HCT116 (cell line): ENCODE measurements at regions not wholly inside any gene's neighbourhood (a gene's known extent, or its start where the extent isn't known, plus 50 kb on each side); places are given as distances from the start of the nearest gene placed in this dataset.

Experiments
- ATAC-seq: fragments of 200-7000 bp; cut with Tn5 transposase; 2 replicates; pipeline ENCODE4 v1.9.1; 2020; ENCODE audit warnings: mild to moderate bottlenecking, moderate library complexity
- BruUV-seq: library from RNA; stranded (reverse); fragments of 400-500 nt; replicated peaks from 2 replicates; lab custom pipeline; 2021; lab: Mats Ljungman, UMichigan
- CTCF ChIA-PET: fragments of 300-600 bp; sonication (Branson Sonifier 250); formaldehyde crosslinking; loops from one replicate; lab custom pipeline; 2021; ENCODE audit warnings: antibody characterized with exemption; lab: Charles Lee
- POLR2A ChIA-PET: fragments of 300-600, 350-600 bp; sonication (Branson Sonifier 250); formaldehyde crosslinking; loops from one replicate; lab custom pipeline; 2021; ENCODE audit warnings: antibody characterized with exemption; lab: Charles Lee
- RAD21 ChIA-PET, 2 experiments: fragments of 300-600 bp; sonication (Branson Sonifier 250); formaldehyde crosslinking; loops; one replicate each; lab custom pipeline; 2023; ENCODE audit warnings: low total read pairs in 2 of 2; ENCODE audit not compliant: uncharacterized antibody in 2 of 2, unreplicated experiment in 2 of 2, low non-redundant PET in 1 of 2; lab: Charles Lee
- DNase-seq: peaks from one replicate; pipeline ENCODE4 v3.0.0-alpha.2; 2010; ENCODE audit warnings: low read depth, low spot score
- H2AFZ ChIP-seq: fragments of 200-600 bp; shearing (Covaris generic), sonication (generic); 2 replicates; pipeline ENCODE4 v1.6.1; 2017; ENCODE audit warnings: low read depth, mixed run types, mixed read lengths, antibody characterized with exemption, low read length; ENCODE audit not compliant: poor library complexity, severe bottlenecking
- H3K27ac ChIP-seq: 2 replicates; pipeline ENCODE4 v1.5.1; 2012; ENCODE audit warnings: low read depth, low read length
- H3K27me3 ChIP-seq: fragments of 200-600 bp; sonication (generic); 2 replicates; pipeline ENCODE4 v1.6.1; 2016; ENCODE audit warnings: mixed run types, low read length, mixed read lengths; ENCODE audit not compliant: insufficient read depth
- H3K36me3 ChIP-seq, 2 experiments: fragments of 200-500 bp in 1 of 2; fragments of 200-600 bp in 1 of 2; sonication (Bioruptor generic) in 1 of 2; sonication (generic) in 1 of 2; 2 replicates each; pipeline versions ENCODE4 v1.5.1 to v1.6.1; 2014 to 2016; ENCODE audit warnings: low read length in 2 of 2, inconsistent platforms in 1 of 2, mixed read lengths in 1 of 2, mixed run types in 1 of 2; ENCODE audit not compliant: insufficient read depth in 2 of 2, control insufficient read depth in 1 of 2
- H3K4me1 ChIP-seq, 2 experiments: fragments of 200-600 bp in 1 of 2; sonication (generic) in 1 of 2; 2 replicates each; pipeline versions ENCODE4 v1.5.1 to v1.6.1; 2012 to 2017; ENCODE audit warnings: low read length in 2 of 2, inconsistent platforms in 1 of 2, mild to moderate bottlenecking in 1 of 2, mixed read lengths in 1 of 2, mixed run types in 1 of 2, moderate library complexity in 1 of 2; ENCODE audit not compliant: insufficient read depth in 2 of 2, control insufficient read depth in 1 of 2
- H3K4me2 ChIP-seq: fragments of 200-600 bp; sonication (generic); 2 replicates; pipeline ENCODE4 v1.6.1; 2017; ENCODE audit warnings: mixed run types, low read length, mixed read lengths
- H3K4me3 ChIP-seq, 2 experiments: fragments of 200-600 bp in 1 of 2; sonication (generic) in 1 of 2; replicated peaks in 1 of 2; 2 replicates each; pipeline ENCODE4 v1.5.1; 2011 to 2016; ENCODE audit warnings: low read length in 2 of 2, control low read depth in 1 of 2, low read depth in 1 of 2, mild to moderate bottlenecking in 1 of 2, mixed read lengths in 1 of 2, mixed run types in 1 of 2
- H3K79me2 ChIP-seq: fragments of 200-600 bp; sonication (generic); 2 replicates; pipeline ENCODE4 v1.6.1; 2017; ENCODE audit warnings: mild to moderate bottlenecking, mixed run types, low read length, moderate library complexity, mixed read lengths; ENCODE audit not compliant: insufficient read depth
- H3K9ac ChIP-seq: fragments of 200-600 bp; sonication (generic); 2 replicates; pipeline ENCODE4 v1.6.1; 2016; ENCODE audit warnings: low read length, mixed read lengths
- H3K9me2 ChIP-seq: fragments of 200-600 bp; sonication (generic), shearing (Covaris generic); 2 replicates; pipeline ENCODE4 v1.6.1; 2017; ENCODE audit warnings: mixed run types, mild to moderate bottlenecking, moderate library complexity; ENCODE audit not compliant: insufficient read depth
- H3K9me3 ChIP-seq, 2 experiments: fragments of 200-500 bp in 1 of 2; fragments of 200-600 bp in 1 of 2; sonication (Bioruptor generic) in 1 of 2; sonication (generic) in 1 of 2; 2 replicates each; pipeline ENCODE4 v1.6.1; 2014 to 2017; ENCODE audit warnings: low read length in 2 of 2, mixed read lengths in 2 of 2, inconsistent platforms in 1 of 2, low read depth in 1 of 2, mild to moderate bottlenecking in 1 of 2, mixed run types in 1 of 2, moderate library complexity in 1 of 2; ENCODE audit not compliant: control insufficient read depth in 1 of 2, insufficient read depth in 1 of 2
- H4K20me1 ChIP-seq: fragments of 200-600 bp; sonication (generic), shearing (Covaris generic); 2 replicates; pipeline ENCODE4 v1.6.1; 2017; ENCODE audit warnings: mixed run types, mild to moderate bottlenecking, moderate library complexity; ENCODE audit not compliant: insufficient read depth
- EGR1 ChIP-seq: IDR thresholded peaks from 2 replicates; pipeline ENCODE4 v1.6.1; 2012; ENCODE audit warnings: low read depth
- ELF1 ChIP-seq: IDR thresholded peaks from 2 replicates; pipeline ENCODE4 v1.6.1; 2012; ENCODE audit warnings: low read depth, borderline replicate concordance
- FOSL1 ChIP-seq: IDR thresholded peaks from 2 replicates; pipeline ENCODE4 v1.6.1; 2012; ENCODE audit warnings: low read depth
- JUND ChIP-seq: IDR thresholded peaks from 2 replicates; pipeline ENCODE4 v1.6.1; 2012
- POLR2A ChIP-seq: IDR thresholded peaks from 2 replicates; pipeline ENCODE4 v1.7.0; 2011; ENCODE audit warnings: borderline replicate concordance; ENCODE audit not compliant: insufficient read depth, insufficient read length; ENCODE audit errors: extremely low read depth
- RAD21 ChIP-seq: IDR thresholded peaks from 2 replicates; pipeline ENCODE4 v1.6.1; 2012; ENCODE audit warnings: low read depth, mild to moderate bottlenecking
- SIN3A ChIP-seq: IDR thresholded peaks from 2 replicates; pipeline ENCODE4 v1.6.1; 2012; ENCODE audit warnings: low read depth
- SRF ChIP-seq: IDR thresholded peaks from 2 replicates; pipeline ENCODE4 v1.6.1; 2012; ENCODE audit warnings: low read depth
- TCF7L2 ChIP-seq: IDR thresholded peaks from 2 replicates; pipeline ENCODE4 v1.7.0; 2011; ENCODE audit warnings: borderline replicate concordance, inconsistent platforms; ENCODE audit not compliant: insufficient read depth, insufficient read length; ENCODE audit errors: extremely low read depth
- YY1 ChIP-seq: IDR thresholded peaks from 2 replicates; pipeline ENCODE4 v1.6.1; 2011; ENCODE audit warnings: low read length, low read depth, moderate library complexity, mild to moderate bottlenecking; ENCODE audit not compliant: insufficient replicate concordance; ENCODE audit errors: extremely low read depth
- ZNF274 ChIP-seq: fragments of 200-500 bp; sonication (Bioruptor generic); IDR thresholded peaks from 2 replicates; pipeline ENCODE4 v1.6.1; 2014; ENCODE audit warnings: mild to moderate bottlenecking, low read depth, low read length, inconsistent platforms
- intact Hi-C: fragments of 100-400 bp; cut with micrococcal nuclease; formaldehyde crosslinking; loops from 2 replicates; pipeline ENCODE4 v1.10.0; 2022
- TF ChIP-seq, protein P1 (sequence below), 3 experiments: fragments of 200-600 bp in 1 of 3; sonication (generic) in 1 of 3; IDR thresholded peaks in 2 of 3; conservative IDR thresholded peaks in 1 of 3; 2 replicates each; pipeline ENCODE4 v1.5.1; 2012 to 2017; ENCODE audit warnings: low read depth in 2 of 3, low read length in 2 of 3, antibody characterized with exemption in 1 of 3, borderline replicate concordance in 1 of 3, control low read depth in 1 of 3, mild to moderate bottlenecking in 1 of 3, mixed read lengths in 1 of 3, mixed run types in 1 of 3, moderate library complexity in 1 of 3; ENCODE audit not compliant: insufficient read depth in 1 of 3
- TF ChIP-seq, protein P2 (sequence below): IDR thresholded peaks from 2 replicates; pipeline ENCODE4 v1.6.1; 2012
- TF ChIP-seq, protein P3 (sequence below): IDR thresholded peaks from 2 replicates; pipeline ENCODE4 v1.6.1; 2011; ENCODE audit warnings: mild to moderate bottlenecking, low read length, moderate library complexity; ENCODE audit not compliant: insufficient replicate concordance; ENCODE audit errors: extremely low read depth

DNA sequence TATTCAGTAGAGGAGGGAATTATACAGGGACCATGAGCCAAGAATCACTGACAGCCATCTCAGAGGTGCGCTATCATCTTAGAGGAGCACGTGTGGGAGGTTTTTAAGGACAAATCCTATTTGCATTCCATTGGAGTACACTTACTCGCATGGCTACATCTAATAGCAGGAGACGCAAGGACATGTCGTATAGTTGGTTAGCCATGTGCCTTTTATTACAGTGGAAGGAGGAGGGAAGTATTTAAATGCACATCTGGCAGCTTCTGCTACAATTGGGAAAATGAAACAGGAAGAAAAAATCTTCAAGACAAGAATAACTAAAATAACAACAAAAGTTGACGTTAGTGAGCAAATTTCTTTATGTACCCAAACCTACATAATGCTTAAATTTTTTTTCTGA is 86.5 kb upstream of the UGP2 start:
- RAD21 ChIA-PET: no interaction called here
- no peaks in the 10 kb centered on the region for H4K20me1 ChIP-seq
- H3K9me2 ChIP-seq: no peaks in the 10 kb centered on the region
- BruUV-seq: no TSS peak
- intact Hi-C loops: no loop called here
- POLR2A ChIA-PET: no interaction called here
- H3K4me2 ChIP-seq: no peak overlapping the region
- no peak overlapping the region for H3K4me3 ChIP-seq
- peaks cover 0 to 7% of the 10 kb centered on the region in 2 experiments; a peak in 2 of 4 replicates for H3K4me1 ChIP-seq
- DNase-seq (no peak), ATAC-seq (no peak)
- no peaks in the 10 kb centered on the region for H3K9me3 ChIP-seq
- H3K9ac ChIP-seq: no peak overlapping the region
- no peak for TF ChIP-seq JUND
- no peak for TF ChIP-seq YY1
- no peak for TF ChIP-seq SRF
- TF ChIP-seq, protein P1, sequence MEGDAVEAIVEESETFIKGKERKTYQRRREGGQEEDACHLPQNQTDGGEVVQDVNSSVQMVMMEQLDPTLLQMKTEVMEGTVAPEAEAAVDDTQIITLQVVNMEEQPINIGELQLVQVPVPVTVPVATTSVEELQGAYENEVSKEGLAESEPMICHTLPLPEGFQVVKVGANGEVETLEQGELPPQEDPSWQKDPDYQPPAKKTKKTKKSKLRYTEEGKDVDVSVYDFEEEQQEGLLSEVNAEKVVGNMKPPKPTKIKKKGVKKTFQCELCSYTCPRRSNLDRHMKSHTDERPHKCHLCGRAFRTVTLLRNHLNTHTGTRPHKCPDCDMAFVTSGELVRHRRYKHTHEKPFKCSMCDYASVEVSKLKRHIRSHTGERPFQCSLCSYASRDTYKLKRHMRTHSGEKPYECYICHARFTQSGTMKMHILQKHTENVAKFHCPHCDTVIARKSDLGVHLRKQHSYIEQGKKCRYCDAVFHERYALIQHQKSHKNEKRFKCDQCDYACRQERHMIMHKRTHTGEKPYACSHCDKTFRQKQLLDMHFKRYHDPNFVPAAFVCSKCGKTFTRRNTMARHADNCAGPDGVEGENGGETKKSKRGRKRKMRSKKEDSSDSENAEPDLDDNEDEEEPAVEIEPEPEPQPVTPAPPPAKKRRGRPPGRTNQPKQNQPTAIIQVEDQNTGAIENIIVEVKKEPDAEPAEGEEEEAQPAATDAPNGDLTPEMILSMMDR (IDR thresholded peaks at IDR 0.05 in 2 of 3, conservative IDR thresholded peaks at IDR 0.05 in 1 of 3; ENCODE audit: borderline replicate concordance in 1 of 3, insufficient read depth in 1 of 3, low read depth in 2 of 3, low read length in 2 of 3): no peak
- TF ChIP-seq EGR1: no peak
- H3K36me3 ChIP-seq: no peaks in the 10 kb centered on the region
- H2AFZ ChIP-seq: no peak overlapping the region
- CTCF ChIA-PET: no interaction called here
- H3K27ac ChIP-seq: no peak overlapping the region
- no peaks in the 10 kb centered on the region for H3K79me2 ChIP-seq
- no peaks in the 10 kb centered on the region for H3K27me3 ChIP-seq

DNA sequence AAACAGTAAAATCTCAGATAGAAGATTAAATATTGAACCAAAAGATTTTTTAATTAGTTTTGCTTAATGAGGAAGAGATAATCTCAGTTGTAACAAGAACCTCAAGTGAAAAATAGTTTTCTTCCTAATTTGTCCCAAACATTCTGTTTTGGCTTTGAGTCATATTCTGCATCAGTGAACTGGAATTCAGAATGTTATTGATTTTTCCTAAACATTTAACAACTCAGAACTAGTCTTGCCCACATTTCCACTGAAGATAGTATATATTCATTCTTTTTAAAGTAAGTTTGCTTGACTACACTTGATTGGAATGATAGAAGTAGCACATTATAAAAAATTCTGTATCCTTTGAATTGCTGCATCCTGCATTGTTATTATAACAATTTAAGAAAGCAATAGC is 85.7 kb upstream of the UGP2 start:
- no peaks in the 10 kb centered on the region for H3K36me3 ChIP-seq
- no peak overlapping the region for H3K27ac ChIP-seq
- ChIA-PET POLR2A (no interaction called here), RAD21 (no interaction called here), CTCF (no interaction called here)
- H3K4me1 ChIP-seq: peaks cover 0 to 7% of the 10 kb centered on the region in 2 experiments; a peak in 2 of 4 replicates
- H3K9me3 ChIP-seq: no peaks in the 10 kb centered on the region
- no peak overlapping the region for H2AFZ ChIP-seq
- no peaks in the 10 kb centered on the region for H3K79me2 ChIP-seq
- H3K4me3 ChIP-seq: no peak overlapping the region
- DNase-seq: no peak
- H3K27me3 ChIP-seq: no peaks in the 10 kb centered on the region
- no TSS peak for BruUV-seq
- peak overlapping the region; percentile 7 for H3K4me2 ChIP-seq
- no peak for ATAC-seq
- intact Hi-C loops: no loop called here
- H3K9ac ChIP-seq: no peak overlapping the region
- H4K20me1 ChIP-seq: no peaks in the 10 kb centered on the region
- no peaks in the 10 kb centered on the region for H3K9me2 ChIP-seq
- TF ChIP-seq TCF7L2 (no peak), SRF (0 out of 2 replicates have a peak, but pooled peaks have one; percentile 38), POLR2A (no peak), ZNF274 (no peak), ELF1 (no peak), RAD21 (no peak), FOSL1 (peak; percentile 59), SIN3A (no peak), EGR1 (no peak)
- TF ChIP-seq, protein P2, sequence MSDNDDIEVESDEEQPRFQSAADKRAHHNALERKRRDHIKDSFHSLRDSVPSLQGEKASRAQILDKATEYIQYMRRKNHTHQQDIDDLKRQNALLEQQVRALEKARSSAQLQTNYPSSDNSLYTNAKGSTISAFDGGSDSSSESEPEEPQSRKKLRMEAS: no peak
- TF ChIP-seq, protein P3, sequence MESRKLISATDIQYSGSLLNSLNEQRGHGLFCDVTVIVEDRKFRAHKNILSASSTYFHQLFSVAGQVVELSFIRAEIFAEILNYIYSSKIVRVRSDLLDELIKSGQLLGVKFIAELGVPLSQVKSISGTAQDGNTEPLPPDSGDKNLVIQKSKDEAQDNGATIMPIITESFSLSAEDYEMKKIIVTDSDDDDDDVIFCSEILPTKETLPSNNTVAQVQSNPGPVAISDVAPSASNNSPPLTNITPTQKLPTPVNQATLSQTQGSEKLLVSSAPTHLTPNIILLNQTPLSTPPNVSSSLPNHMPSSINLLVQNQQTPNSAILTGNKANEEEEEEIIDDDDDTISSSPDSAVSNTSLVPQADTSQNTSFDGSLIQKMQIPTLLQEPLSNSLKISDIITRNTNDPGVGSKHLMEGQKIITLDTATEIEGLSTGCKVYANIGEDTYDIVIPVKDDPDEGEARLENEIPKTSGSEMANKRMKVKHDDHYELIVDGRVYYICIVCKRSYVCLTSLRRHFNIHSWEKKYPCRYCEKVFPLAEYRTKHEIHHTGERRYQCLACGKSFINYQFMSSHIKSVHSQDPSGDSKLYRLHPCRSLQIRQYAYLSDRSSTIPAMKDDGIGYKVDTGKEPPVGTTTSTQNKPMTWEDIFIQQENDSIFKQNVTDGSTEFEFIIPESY: no peak
- TF ChIP-seq, protein P1 (IDR thresholded peaks at IDR 0.05 in 2 of 3, conservative IDR thresholded peaks at IDR 0.05 in 1 of 3; ENCODE audit: borderline replicate concordance in 1 of 3, insufficient read depth in 1 of 3, low read depth in 2 of 3, low read length in 2 of 3): no peak
